Sciatic nerve (tissue), 2 donors: ENCODE measurements at regions not wholly inside any gene's neighbourhood (a gene's known extent, or its start where the extent isn't known, plus 50 kb on each side); places are given as distances from the start of the nearest gene placed in this dataset.

ENCODE experiments used
- ATAC-seq: fragments of 200-7000 bp; cut with Tn5 transposase; one replicate; pipeline ENCODE4 v1.9.1; 2020; ENCODE audit warnings: mild to moderate bottlenecking, moderate library complexity
- DNase-seq: peaks from one replicate; pipeline ENCODE4 v3.0.0-alpha.2; 2020; ENCODE audit warnings: low spot score
- intact Hi-C: fragments of 100-400 bp; cut with DNase I; formaldehyde crosslinking; loops from one replicate; pipeline ENCODE4 v1.14.2; 2022
- donor health status: DM: no; HTN: no; CAD: no.
- donor health status: DM: no; HTN: no; CAD: no.

- intact Hi-C loops = no loop called here
- DNase-seq (no peak), ATAC-seq (no peak)
Measured at GRCh38 chr20:52552181-52552872, 360.7 kb upstream of the ZFP64 start.

- ATAC-seq (no peak), DNase-seq (no peak)
- intact Hi-C loops = no loop called here
Measured at GRCh38 chr20:52542131-52542530, 350.6 kb upstream of the ZFP64 start.

- DNase-seq (no peak), ATAC-seq (no peak)
- intact Hi-C loops = no loop called here
Measured at GRCh38 chr20:52540509-52540908, 348.9 kb upstream of the ZFP64 start.

- no peak for ATAC-seq
- intact Hi-C loops = no loop called here
Measured at GRCh38 chr20:52539891-52540290, 348.3 kb upstream of the ZFP64 start.

GRCh38 chr20:52536841-52537400 is 345.3 kb upstream of the ZFP64 start:
- intact Hi-C loops = no loop called here
- no peak for ATAC-seq
- DNase-seq = no peak

More at GRCh38 chr20:52539891-52540290, 348.3 kb upstream of the ZFP64 start:
- DNase-seq = no peak

GRCh38 chr20:52536040-52536439 is 344.5 kb upstream of the ZFP64 start:
- DNase-seq (no peak), ATAC-seq (no peak)
- intact Hi-C loops = no loop called here

- ATAC-seq (no peak), DNase-seq (no peak)
- intact Hi-C loops = no loop called here
Measured at GRCh38 chr20:52534616-52535015, 343.0 kb upstream of the ZFP64 start.

GRCh38 chr20:52533401-52533800 is 341.8 kb upstream of the ZFP64 start:
- intact Hi-C loops = no loop called here
- DNase-seq (no peak), ATAC-seq (no peak)

GRCh38 chr20:52532674-52533073 is 341.1 kb upstream of the ZFP64 start:
- ATAC-seq = no peak
- no peak for DNase-seq

GRCh38 chr20:52530571-52530970 is 339.0 kb upstream of the ZFP64 start:
- DNase-seq = no peak
- intact Hi-C loops = no loop called here
- ATAC-seq = no peak

More at GRCh38 chr20:52532674-52533073, 341.1 kb upstream of the ZFP64 start:
- intact Hi-C loops = no loop called here

GRCh38 chr20:52529826-52530225 is 338.2 kb upstream of the ZFP64 start:
- no peak for ATAC-seq
- no peak for DNase-seq
- intact Hi-C loops = no loop called here

GRCh38 chr20:52524861-52525260 is 333.3 kb upstream of the ZFP64 start:
- ATAC-seq (no peak), DNase-seq (no peak)
- intact Hi-C loops = no loop called here

GRCh38 chr20:52518735-52519134 is 327.2 kb upstream of the ZFP64 start:
- DNase-seq = no peak
- ATAC-seq = no peak
- intact Hi-C loops = no loop called here

GRCh38 chr20:52515877-52516276 is 324.3 kb upstream of the ZFP64 start:
- ATAC-seq (no peak), DNase-seq (no peak)
- intact Hi-C loops = no loop called here

- DNase-seq (no peak), ATAC-seq (no peak)
- intact Hi-C loops = no loop called here
Measured at GRCh38 chr20:52500157-52500556, 308.6 kb upstream of the ZFP64 start.

- ATAC-seq = no peak
- intact Hi-C loops = no loop called here
- no peak for DNase-seq
Measured at GRCh38 chr20:52497731-52498130, 306.2 kb upstream of the ZFP64 start.

GRCh38 chr20:52496191-52496590 is 304.6 kb upstream of the ZFP64 start:
- DNase-seq = no peak
- ATAC-seq = no peak
- intact Hi-C loops = no loop called here

GRCh38 chr20:52494244-52494643 is 302.7 kb upstream of the ZFP64 start:
- ATAC-seq = no peak
- no peak for DNase-seq
- intact Hi-C loops = no loop called here

- ATAC-seq (peak; percentile 24), DNase-seq (no peak)
- intact Hi-C loops = no loop called here
Measured at GRCh38 chr20:52493171-52493721, 301.7 kb upstream of the ZFP64 start.

- DNase-seq (no peak), ATAC-seq (no peak)
- intact Hi-C loops = no loop called here
Measured at GRCh38 chr20:52490711-52491430, 299.3 kb upstream of the ZFP64 start.
